GM23248 (cell line): ENCODE measurements at regions not wholly inside any gene's neighbourhood (a gene's known extent, or its start where the extent isn't known, plus 50 kb on each side); places are given as distances from the start of the nearest gene placed in this dataset.

Experiments
- EZH2 ChIP-seq: fragments of 200-600 bp; sonication (generic); IDR thresholded peaks from 2 replicates; pipeline ENCODE4 v1.6.1; 2018; ENCODE audit warnings: antibody characterized with exemption, mild to moderate bottlenecking; ENCODE audit not compliant: insufficient read depth, poor library complexity, severe bottlenecking
- EZH2phosphoT487 ChIP-seq: fragments of 200-600 bp; sonication (generic); IDR thresholded peaks from 2 replicates; pipeline ENCODE4 v1.6.1; 2018; ENCODE audit warnings: antibody characterized with exemption, moderate library complexity, mild to moderate bottlenecking, low read depth; ENCODE audit not compliant: insufficient read depth

DNA sequence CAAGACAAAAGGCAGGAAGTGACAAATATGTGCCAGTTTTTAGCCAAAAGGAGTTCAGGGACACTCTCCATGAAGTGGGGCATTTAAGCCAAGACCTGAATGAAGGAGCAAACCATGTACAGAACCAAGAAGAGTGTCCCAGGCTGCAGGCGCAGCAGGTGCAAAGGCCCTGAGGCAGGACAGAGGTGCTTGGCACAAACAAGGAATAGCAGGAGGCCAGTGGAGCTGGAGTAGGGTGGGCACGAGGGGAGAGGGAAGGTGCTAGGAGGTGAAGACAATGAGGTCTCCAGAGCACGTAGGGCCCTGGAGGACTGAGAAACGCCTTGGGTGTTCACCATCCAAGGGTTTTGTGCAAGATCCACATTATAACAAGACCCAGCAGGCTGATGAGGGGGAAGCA, 474.1 kb downstream of the MN1 start:
- TF ChIP-seq EZH2 (no peak), EZH2phosphoT487 (no peak)
